H54 (cell line): ENCODE measurements at regions not wholly inside any gene's neighbourhood (a gene's known extent, or its start where the extent isn't known, plus 50 kb on each side); places are given as distances from the start of the nearest gene placed in this dataset.
"Not testable (repeated sequence)": the region's sequence is repeated elsewhere in the genome, so short reads cannot be mapped to it uniquely, and the experiment has no call there.

ENCODE experiments used
- DNase-seq: peaks from one replicate; pipeline ENCODE4 v3.0.0; 2011; ENCODE audit warnings: low spot score, mixed read lengths; ENCODE audit not compliant: insufficient read length
- FAIRE-seq: peaks from 3 replicates; lab custom pipeline; 2011; peaks lifted over from hg19 to GRCh38; lab: Jason Lieb, UNC
- POLR2A ChIP-seq: IDR thresholded peaks from 2 replicates; pipeline ENCODE4 v1.6.1; 2011; ENCODE audit warnings: low read depth, mild to moderate bottlenecking, low read length

- no peak for FAIRE-seq
- no peak for DNase-seq
- TF ChIP-seq POLR2A, result no peak
Observed at GRCh38 chr6:134784336-134784735, 165.6 kb downstream of the ALDH8A1 start.

- no peak for TF ChIP-seq POLR2A
- DNase-seq (no peak), FAIRE-seq (no peak)
Observed at GRCh38 chr6:134778431-134778830, 171.5 kb downstream of the ALDH8A1 start.

- TF ChIP-seq POLR2A, result no peak
- DNase-seq, result peak; percentile 3
- FAIRE-seq, result no peak
Observed at GRCh38 chr6:134774201-134774638, 175.7 kb downstream of the ALDH8A1 start.

GRCh38 chr6:134772671-134773360, 177.1 kb downstream of the ALDH8A1 start:
- DNase-seq (no peak), FAIRE-seq (no peak)
- TF ChIP-seq POLR2A, result no peak

- TF ChIP-seq POLR2A, result no peak
- no peak for DNase-seq
- FAIRE-seq, result no peak
Observed at GRCh38 chr6:134768931-134769330, 181.0 kb downstream of the ALDH8A1 start.

- no peak for FAIRE-seq
- TF ChIP-seq POLR2A, result no peak
- DNase-seq, result no peak
Observed at GRCh38 chr6:134766497-134766896, 183.4 kb downstream of the ALDH8A1 start.

GRCh38 chr6:134764741-134765140, 185.2 kb downstream of the ALDH8A1 start:
- TF ChIP-seq POLR2A, result no peak
- FAIRE-seq (no peak), DNase-seq (no peak)

- not testable (repeated sequence) for FAIRE-seq, DNase-seq
Observed at GRCh38 chr6:134763575-134763974, 186.3 kb downstream of the ALDH8A1 start.

- DNase-seq (no peak), FAIRE-seq (no peak)
- TF ChIP-seq POLR2A, result no peak
Observed at GRCh38 chr6:134758621-134759020, 191.3 kb downstream of the ALDH8A1 start.

- DNase-seq, result no peak
- no peak for TF ChIP-seq POLR2A
- no peak for FAIRE-seq
Observed at GRCh38 chr6:134757911-134758361, 192.0 kb downstream of the ALDH8A1 start.

GRCh38 chr6:134756374-134757025, 193.4 kb downstream of the ALDH8A1 start:
- DNase-seq, result no peak
- TF ChIP-seq POLR2A, result no peak
- FAIRE-seq, result no peak

GRCh38 chr6:134754013-134754690, 195.7 kb downstream of the ALDH8A1 start:
- FAIRE-seq (no peak), DNase-seq (no peak)
- no peak for TF ChIP-seq POLR2A

- no peak for TF ChIP-seq POLR2A
- no peak for DNase-seq
- no peak for FAIRE-seq
Observed at GRCh38 chr6:134753001-134753400, 196.9 kb downstream of the ALDH8A1 start.

GRCh38 chr6:134752445-134752844, 197.5 kb downstream of the ALDH8A1 start:
- no peak for FAIRE-seq
- no peak for DNase-seq
- no peak for TF ChIP-seq POLR2A
